ENCODE measurements at regions not wholly inside any gene's neighbourhood (a gene's known extent, or its start where the extent isn't known, plus 50 kb on each side); places are given as distances from the start of the nearest gene placed in this dataset.

DNA sequence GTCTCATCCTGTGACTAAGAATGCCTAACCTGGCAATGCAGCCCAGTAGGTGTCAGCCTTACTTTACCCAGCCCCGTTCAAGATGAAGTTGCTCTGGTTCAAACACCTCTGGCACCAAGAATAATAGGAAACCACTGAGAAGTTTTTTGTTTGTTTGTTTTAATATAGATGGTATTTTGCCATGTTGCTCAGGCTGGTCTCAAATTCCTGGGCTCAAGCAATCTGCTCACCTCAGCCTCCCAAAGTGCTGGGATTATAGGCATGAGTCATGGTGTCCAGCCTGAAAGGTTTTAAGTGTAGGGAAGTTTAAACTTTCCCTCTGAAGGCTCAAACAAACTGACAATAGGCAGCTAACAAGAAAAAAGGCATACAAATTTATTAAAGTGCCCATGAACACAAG is 51.2 kb upstream of the ABCC4 start:
- no peak for DNase-seq (ENCODE audit: low spot score)
- Histone ChIP-seq H3K36me3 (no peaks in the 10 kb centered on the region), H3K4me1 (no peaks in the 10 kb centered on the region), H3K27me3 (no peaks in the 10 kb centered on the region), H3K9me3 (peaks cover 0 to 7% of the 10 kb centered on the region in 2 donors), H3K27ac (no peak overlapping the region), H3K4me3 (no peak overlapping the region)
- TF ChIP-seq, protein P1, sequence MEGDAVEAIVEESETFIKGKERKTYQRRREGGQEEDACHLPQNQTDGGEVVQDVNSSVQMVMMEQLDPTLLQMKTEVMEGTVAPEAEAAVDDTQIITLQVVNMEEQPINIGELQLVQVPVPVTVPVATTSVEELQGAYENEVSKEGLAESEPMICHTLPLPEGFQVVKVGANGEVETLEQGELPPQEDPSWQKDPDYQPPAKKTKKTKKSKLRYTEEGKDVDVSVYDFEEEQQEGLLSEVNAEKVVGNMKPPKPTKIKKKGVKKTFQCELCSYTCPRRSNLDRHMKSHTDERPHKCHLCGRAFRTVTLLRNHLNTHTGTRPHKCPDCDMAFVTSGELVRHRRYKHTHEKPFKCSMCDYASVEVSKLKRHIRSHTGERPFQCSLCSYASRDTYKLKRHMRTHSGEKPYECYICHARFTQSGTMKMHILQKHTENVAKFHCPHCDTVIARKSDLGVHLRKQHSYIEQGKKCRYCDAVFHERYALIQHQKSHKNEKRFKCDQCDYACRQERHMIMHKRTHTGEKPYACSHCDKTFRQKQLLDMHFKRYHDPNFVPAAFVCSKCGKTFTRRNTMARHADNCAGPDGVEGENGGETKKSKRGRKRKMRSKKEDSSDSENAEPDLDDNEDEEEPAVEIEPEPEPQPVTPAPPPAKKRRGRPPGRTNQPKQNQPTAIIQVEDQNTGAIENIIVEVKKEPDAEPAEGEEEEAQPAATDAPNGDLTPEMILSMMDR (IDR thresholded peaks at IDR 0.05) = no peak

DNA sequence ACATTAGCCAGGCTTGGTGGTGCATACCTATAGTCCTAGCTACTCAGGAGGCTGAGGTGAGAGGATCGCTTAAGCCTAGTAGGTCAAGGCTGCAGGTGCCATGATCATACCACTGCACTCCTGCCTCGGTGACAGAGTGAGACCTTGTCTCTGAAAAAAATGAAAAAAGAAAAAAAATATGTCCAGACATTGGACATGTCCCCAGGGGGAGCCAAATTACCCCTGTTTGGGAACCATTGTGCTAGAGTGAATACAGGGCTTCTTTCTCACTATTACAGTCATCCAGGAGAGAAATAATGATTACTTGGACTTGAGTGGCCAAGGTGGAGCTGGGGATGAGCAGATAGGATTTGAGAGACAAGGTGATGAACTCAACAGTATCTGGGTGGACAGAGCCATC is 52.9 kb upstream of the ABCC4 start:
- H3K27me3 ChIP-seq = no peaks in the 10 kb centered on the region
- no peaks in the 10 kb centered on the region for H3K4me1 ChIP-seq
- no peak overlapping the region for H3K4me3 ChIP-seq
- H3K36me3 ChIP-seq = no peaks in the 10 kb centered on the region
- DNase-seq (ENCODE audit: low spot score) = no peak
- TF ChIP-seq, protein P1 (IDR thresholded peaks at IDR 0.05) = no peak
- H3K9me3 ChIP-seq = peaks cover 0 to 7% of the 10 kb centered on the region in 2 donors
- no peak overlapping the region for H3K27ac ChIP-seq

DNA sequence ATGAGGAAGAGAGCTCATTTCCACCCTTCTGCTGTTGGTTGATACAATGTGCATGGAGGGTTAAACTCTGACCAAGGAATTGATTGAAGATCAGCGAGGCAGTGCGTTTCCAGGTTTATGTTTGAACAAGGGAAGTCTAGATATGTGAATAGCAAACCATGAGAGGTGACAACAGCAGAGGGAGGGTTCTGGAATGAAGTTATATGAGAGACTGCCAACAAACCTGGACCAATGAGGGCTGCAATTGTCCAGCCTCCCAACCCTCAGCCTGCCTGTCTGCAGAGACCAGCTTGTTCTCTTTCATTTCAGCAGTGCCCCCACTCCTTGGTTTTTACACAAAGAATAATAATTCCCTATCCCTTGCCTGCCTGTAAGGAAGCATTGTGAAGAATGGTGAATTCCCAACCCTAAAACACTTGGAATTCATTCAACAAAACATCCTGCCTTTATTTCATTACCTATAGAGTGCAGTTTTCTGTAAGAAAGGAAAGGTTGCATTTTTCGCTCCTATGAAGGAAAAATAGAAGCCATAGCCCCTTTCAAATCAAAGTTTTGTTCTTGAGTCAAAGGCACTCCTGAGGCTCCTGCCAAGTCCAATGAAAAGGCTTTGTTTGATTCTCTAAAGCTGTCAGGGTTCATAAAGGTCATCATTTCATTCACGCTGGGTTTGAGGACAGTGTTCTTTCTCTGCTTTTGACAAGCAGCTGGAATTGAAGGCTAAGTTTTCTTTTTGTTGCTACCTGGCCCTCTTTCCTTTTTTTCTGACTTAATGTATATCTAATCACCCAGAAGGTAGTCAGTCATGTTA is 53.6 kb upstream of the ABCC4 start:
- TF ChIP-seq, protein P1 (IDR thresholded peaks at IDR 0.05) = no peak
- Histone ChIP-seq H3K4me3 (no peak overlapping the region), H3K9me3 (peaks cover 0 to 7% of the 10 kb centered on the region in 2 donors), H3K36me3 (no peaks in the 10 kb centered on the region), H3K27me3 (no peaks in the 10 kb centered on the region), H3K4me1 (no peaks in the 10 kb centered on the region), H3K27ac (no peak overlapping the region)
- DNase-seq (ENCODE audit: low spot score) = no peak

DNA sequence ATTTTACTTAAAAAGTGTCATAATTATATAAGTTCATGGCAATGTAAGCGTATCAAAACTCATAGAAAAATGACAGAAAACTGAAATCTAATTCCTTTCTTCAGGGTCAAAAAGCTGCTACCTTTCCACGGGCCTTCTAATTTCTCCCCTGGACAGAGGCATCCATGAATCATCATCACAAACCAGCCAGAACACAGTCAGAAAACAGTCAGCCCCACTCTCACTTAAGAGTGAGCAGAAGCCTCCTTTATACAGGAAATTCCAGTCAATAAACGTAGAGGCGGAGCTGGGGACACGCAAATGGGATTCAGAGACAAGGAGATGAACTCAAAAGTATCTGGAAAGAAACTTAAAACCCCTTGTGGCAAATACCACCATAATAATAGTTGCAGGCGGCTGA is 54.2 kb upstream of the ABCC4 start:
- no peak overlapping the region for H3K4me3 ChIP-seq
- no peaks in the 10 kb centered on the region for H3K36me3 ChIP-seq
- no peak for DNase-seq (ENCODE audit: low spot score)
- TF ChIP-seq, protein P1 (IDR thresholded peaks at IDR 0.05) = no peak
- H3K9me3 ChIP-seq = peaks cover 0 to 7% of the 10 kb centered on the region in 2 donors
- H3K27ac ChIP-seq = no peak overlapping the region
- H3K27me3 ChIP-seq = no peaks in the 10 kb centered on the region
- H3K4me1 ChIP-seq = no peaks in the 10 kb centered on the region

DNA sequence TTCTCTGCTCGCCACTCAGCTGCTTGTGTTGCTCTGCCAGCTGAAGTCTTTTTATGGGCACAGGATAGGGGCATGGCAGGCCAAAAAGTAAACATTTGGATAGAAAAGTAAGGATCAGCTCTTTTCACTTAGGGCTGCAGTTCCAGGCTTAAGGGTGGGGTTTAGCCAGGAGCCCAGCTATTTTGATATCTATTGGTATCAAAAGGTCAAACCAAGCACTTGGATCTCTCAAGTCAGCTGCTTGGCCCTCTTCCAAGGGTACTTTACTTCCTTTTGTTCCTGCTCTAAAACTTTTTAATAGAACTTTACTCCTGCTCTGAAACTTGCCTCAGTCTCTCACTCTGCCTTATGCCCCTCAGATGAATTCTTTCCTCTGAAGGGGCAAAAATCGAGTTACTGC is 55.7 kb upstream of the ABCC4 start:
- H3K36me3 ChIP-seq = no peaks in the 10 kb centered on the region
- no peak overlapping the region for H3K4me3 ChIP-seq
- no peak overlapping the region for H3K27ac ChIP-seq
- H3K9me3 ChIP-seq = peaks cover 0 to 7% of the 10 kb centered on the region in 2 donors
- H3K27me3 ChIP-seq = no peaks in the 10 kb centered on the region
- no peak for DNase-seq (ENCODE audit: low spot score)
- TF ChIP-seq, protein P1 (IDR thresholded peaks at IDR 0.05) = no peak
- no peaks in the 10 kb centered on the region for H3K4me1 ChIP-seq

DNA sequence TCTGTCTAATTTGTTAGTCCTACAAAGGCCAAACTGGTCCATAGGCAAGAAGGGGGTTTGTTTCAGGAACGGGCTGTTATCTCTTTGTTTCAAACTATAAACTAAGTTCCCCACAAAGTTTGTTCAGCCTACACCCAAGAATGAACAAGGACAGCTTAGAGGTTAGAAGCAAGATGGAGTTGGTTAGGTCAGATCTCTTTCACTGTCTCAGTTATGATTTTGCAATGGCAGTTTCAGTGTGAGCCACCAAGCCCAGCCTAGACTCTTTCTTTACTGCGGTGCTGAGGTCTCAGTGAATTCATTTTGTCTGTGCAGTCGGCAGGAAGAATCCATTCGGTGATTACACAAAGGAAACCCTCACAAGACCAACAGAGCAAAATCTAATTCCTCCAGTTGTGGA is 56.6 kb upstream of the ABCC4 start:
- Histone ChIP-seq H3K4me3 (no peak overlapping the region), H3K36me3 (no peaks in the 10 kb centered on the region), H3K4me1 (no peaks in the 10 kb centered on the region), H3K9me3 (peaks cover 0 to 7% of the 10 kb centered on the region in 2 donors), H3K27me3 (no peaks in the 10 kb centered on the region), H3K27ac (no peak overlapping the region)
- TF ChIP-seq, protein P1 (IDR thresholded peaks at IDR 0.05) = no peak
- no peak for DNase-seq (ENCODE audit: low spot score)

Data from right atrium auricular region (tissue), 2 donors.